ENCODE measurements at regions not wholly inside any gene's neighbourhood (a gene's known extent, or its start where the extent isn't known, plus 50 kb on each side); places are given as distances from the start of the nearest gene placed in this dataset.

- TF ChIP-seq, protein P1, sequence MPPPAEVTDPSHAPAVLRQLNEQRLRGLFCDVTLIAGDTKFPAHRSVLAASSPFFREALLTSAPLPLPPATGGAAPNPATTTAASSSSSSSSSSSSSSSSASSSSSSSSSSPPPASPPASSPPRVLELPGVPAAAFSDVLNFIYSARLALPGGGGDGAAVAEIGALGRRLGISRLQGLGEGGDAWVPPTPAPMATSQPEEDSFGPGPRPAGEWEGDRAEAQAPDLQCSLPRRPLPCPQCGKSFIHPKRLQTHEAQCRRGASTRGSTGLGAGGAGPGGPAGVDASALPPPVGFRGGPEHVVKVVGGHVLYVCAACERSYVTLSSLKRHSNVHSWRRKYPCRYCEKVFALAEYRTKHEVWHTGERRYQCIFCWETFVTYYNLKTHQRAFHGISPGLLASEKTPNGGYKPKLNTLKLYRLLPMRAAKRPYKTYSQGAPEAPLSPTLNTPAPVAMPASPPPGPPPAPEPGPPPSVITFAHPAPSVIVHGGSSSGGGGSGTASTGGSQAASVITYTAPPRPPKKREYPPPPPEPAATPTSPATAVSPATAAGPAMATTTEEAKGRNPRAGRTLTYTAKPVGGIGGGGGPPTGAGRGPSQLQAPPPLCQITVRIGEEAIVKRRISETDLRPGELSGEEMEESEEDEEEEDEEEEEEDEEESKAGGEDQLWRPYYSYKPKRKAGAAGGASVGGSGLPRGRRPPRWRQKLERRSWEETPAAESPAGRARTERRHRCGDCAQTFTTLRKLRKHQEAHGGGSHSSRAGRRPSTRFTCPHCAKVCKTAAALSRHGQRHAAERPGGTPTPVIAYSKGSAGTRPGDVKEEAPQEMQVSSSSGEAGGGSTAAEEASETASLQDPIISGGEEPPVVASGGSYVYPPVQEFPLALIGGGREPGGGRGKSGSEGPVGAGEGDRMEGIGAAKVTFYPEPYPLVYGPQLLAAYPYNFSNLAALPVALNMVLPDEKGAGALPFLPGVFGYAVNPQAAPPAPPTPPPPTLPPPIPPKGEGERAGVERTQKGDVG (CRISPR knock-in tag; IDR thresholded peaks at IDR 0.05), result no peak
These were observed 290.1 kb upstream of the USP25 start (continued) for GRCh38 chr21:15439726-15440125.

GRCh38 chr21:15441060-15441493, 288.7 kb upstream of the USP25 start:
- 38% methylated on average over 3 of the region's 3 CpGs for WGBS (ENCODE audit: insufficient coverage, insufficient replicate concordance, low lambda C conversion rate, missing lambda C conversion rate)
- H3K79me2 ChIP-seq (ENCODE audit: control insufficient read depth, insufficient read depth, low read length), result no peaks in the 10 kb centered on the region
- H3K27me3 ChIP-seq (replicated peaks in 1 of 2; ENCODE audit: control insufficient read depth in 2 of 2, insufficient read depth in 2 of 2, low read length in 1 of 2), result no peaks in the 10 kb centered on the region
- POLR2A ChIA-PET, result no interaction called here
- ATAC-seq, result peak; percentile 13; the same call in 2 of the 3 replicates
- DNase-seq (ENCODE audit: low read depth, low spot score), result no peak
- H3K36me3 ChIP-seq (ENCODE audit: control insufficient read depth in 2 of 2, insufficient read depth in 2 of 2, low read length in 1 of 2), result no peaks in the 10 kb centered on the region
- no peak overlapping the region for H3K27ac ChIP-seq (ENCODE audit: control insufficient read depth, insufficient read depth)
- in situ Hi-C loops (cut with MboI) (no loop called here), intact Hi-C loops (cut with micrococcal nuclease; ENCODE audit: unreplicated experiment) (no loop called here)
- H3K4me1 ChIP-seq (ENCODE audit: control insufficient read depth, insufficient read depth, low read length), result peaks cover 13% of the 10 kb centered on the region; the same call in 1 of the 2 replicates
- BruUV-seq (replicated peaks), result no TSS peak
- H3K9ac ChIP-seq (ENCODE audit: control insufficient read depth, insufficient read depth, low read length), result no peak overlapping the region
- peak; percentile 47; the same call in 1 of the 2 replicates for TF ChIP-seq NR2C1 (IDR thresholded peaks at IDR 0.05)
- TF ChIP-seq NR2F1 (conservative IDR thresholded peaks at IDR 0.05), result peak; percentile 89
- TF ChIP-seq HDAC6 (IDR thresholded peaks at IDR 0.05; ENCODE audit: unreplicated experiment), result no peak
- TF ChIP-seq IKZF2 (IDR thresholded peaks at IDR 0.05), result 0 out of 4 replicates have a peak, but pooled peaks of 1 of the 2 experiments have one; percentile 10
- RAD21 ChIA-PET (ENCODE audit: unreplicated experiment), result no interaction called here
- no peak overlapping the region for H2AFZ ChIP-seq (ENCODE audit: control insufficient read depth, low read depth, low read length)
- SMC1A ChIA-PET (ENCODE audit: uncharacterized antibody, unreplicated experiment), result interaction anchor here (0.7 to 0.9 kb wide), 2 partner anchors 9 to 17 kb away, joined by 3 read pairs; no protein-coding TSS in a partner anchor
- no peak for FAIRE-seq
- H3K4me3 ChIP-seq, result no peak overlapping the region
- CTCF ChIA-PET, result interaction anchor here (1.0 to 1.4 kb wide), 3 partner anchors 10 to 576 kb away, joined by 3 to 5 read pairs (median 4); no protein-coding TSS in a partner anchor
- H3K9me3 ChIP-seq (replicated peaks; ENCODE audit: control insufficient read depth, insufficient read depth, low read length), result no peaks in the 10 kb centered on the region
- H3K4me2 ChIP-seq (ENCODE audit: control insufficient read depth, insufficient read depth), result no peak overlapping the region
- H4K20me1 ChIP-seq (ENCODE audit: control insufficient read depth, insufficient read depth), result no peaks in the 10 kb centered on the region
